ENCODE measurements at regions not wholly inside any gene's neighbourhood (a gene's known extent, or its start where the extent isn't known, plus 50 kb on each side); places are given as distances from the start of the nearest gene placed in this dataset.

DNA sequence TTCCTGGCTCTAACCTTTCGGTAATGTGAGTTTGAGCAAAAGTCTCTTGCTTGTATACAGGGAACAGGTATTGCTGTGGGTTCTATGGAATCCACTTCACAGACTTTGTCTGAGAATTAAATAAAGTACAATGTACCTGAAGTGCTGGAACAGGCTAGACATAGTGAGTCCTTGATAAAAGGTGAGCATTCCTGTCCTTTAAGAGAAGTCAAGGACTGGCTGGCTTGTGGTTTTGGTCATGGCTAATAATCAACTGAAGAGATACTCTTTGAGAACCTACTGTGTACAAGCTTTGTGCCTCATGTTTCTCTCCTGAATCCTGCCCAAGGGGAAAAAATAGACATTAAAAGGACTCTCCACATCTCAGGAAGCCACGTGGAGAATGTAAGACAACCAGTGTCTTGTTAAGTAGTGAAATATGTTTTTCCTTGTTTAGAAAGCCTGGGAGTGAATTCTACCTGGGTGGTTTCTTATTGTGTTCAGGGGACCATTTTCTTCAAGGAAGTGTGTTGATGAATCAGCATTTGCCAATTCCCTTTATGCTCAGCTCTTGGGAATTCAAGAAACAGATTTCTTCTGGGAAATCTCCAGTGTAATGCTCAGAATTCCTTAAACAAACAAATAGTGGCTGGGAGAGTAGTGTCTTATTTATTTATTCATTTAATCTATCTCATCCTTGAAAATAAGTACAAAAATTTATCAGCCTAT, 55.2 kb upstream of the PLD5 start:
- H3K27ac ChIP-seq = no peak overlapping the region
- TF ChIP-seq, protein P1, sequence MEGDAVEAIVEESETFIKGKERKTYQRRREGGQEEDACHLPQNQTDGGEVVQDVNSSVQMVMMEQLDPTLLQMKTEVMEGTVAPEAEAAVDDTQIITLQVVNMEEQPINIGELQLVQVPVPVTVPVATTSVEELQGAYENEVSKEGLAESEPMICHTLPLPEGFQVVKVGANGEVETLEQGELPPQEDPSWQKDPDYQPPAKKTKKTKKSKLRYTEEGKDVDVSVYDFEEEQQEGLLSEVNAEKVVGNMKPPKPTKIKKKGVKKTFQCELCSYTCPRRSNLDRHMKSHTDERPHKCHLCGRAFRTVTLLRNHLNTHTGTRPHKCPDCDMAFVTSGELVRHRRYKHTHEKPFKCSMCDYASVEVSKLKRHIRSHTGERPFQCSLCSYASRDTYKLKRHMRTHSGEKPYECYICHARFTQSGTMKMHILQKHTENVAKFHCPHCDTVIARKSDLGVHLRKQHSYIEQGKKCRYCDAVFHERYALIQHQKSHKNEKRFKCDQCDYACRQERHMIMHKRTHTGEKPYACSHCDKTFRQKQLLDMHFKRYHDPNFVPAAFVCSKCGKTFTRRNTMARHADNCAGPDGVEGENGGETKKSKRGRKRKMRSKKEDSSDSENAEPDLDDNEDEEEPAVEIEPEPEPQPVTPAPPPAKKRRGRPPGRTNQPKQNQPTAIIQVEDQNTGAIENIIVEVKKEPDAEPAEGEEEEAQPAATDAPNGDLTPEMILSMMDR (conservative IDR thresholded peaks at IDR 0.05) = no peak

Data from VCaP (cell line).